Right hindlimb (tissue), 1 donor: ENCODE measurements at regions not wholly inside any gene's neighbourhood (a gene's known extent, or its start where the extent isn't known, plus 50 kb on each side); places are given as distances from the start of the nearest gene placed in this dataset.
A peak's percentile ranks its signal among the peaks of the same experiment; 100 is the strongest.
"Not testable (repeated sequence)": the region's sequence is repeated elsewhere in the genome, so short reads cannot be mapped to it uniquely, and the experiment has no call there.

Experiments
- DNase-seq: peaks from one replicate; pipeline ENCODE4 v3.0.0-alpha.2; 2018

DNA sequence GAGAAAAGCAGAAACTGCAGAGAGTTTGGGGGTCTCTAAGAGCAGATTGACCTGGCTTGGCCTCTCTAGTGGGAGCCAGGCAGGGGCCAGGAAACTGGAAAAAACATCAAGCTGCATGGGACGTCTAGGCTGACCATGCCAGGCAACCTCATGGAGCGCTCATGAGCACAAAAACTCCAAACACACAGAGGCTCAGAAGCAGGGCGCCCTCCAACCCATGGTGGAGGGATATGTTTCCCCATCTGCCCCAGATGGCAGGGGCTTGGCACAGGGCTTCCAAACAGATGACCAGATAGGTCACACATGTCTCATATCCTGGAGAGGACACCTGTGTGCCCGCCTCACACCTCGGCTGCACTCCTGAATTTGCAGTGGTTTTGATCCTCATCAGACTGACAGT, 879.0 kb downstream of the UQCRFS1 start:
- DNase-seq: no peak

GRCh38 chr19:28332886-28333285, 880.1 kb downstream of the UQCRFS1 start:
- DNase-seq: no peak

- no peak for DNase-seq
These were observed 880.6 kb downstream of the UQCRFS1 start for GRCh38 chr19:28332351-28332750.

GRCh38 chr19:28331596-28331995, 881.4 kb downstream of the UQCRFS1 start:
- no peak for DNase-seq

GRCh38 chr19:28330831-28331230, 882.1 kb downstream of the UQCRFS1 start:
- DNase-seq: no peak

DNA sequence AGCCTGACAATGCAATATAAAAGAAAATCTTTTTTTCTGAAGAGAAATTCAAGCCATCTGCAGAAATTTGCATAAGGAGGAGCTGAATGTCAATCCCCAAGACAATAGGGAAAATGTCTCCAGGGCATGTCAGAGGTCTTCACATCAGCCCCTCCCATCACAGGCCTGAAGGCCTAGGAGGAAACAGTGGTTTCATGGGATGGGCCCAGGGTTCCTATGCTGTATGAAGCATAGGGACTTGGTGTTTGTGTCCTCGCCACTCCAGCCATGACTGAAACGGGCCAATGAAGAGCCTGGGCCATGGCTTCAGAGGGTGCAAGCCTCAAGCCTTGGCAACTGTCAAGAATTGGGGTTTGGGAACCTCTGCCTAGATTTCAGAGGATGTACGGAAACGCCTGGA, 883.5 kb downstream of the UQCRFS1 start:
- no peak for DNase-seq

GRCh38 chr19:28327905-28328304, 885.0 kb downstream of the UQCRFS1 start:
- no peak for DNase-seq

GRCh38 chr19:28326746-28327145, 886.2 kb downstream of the UQCRFS1 start:
- DNase-seq: no peak

DNA sequence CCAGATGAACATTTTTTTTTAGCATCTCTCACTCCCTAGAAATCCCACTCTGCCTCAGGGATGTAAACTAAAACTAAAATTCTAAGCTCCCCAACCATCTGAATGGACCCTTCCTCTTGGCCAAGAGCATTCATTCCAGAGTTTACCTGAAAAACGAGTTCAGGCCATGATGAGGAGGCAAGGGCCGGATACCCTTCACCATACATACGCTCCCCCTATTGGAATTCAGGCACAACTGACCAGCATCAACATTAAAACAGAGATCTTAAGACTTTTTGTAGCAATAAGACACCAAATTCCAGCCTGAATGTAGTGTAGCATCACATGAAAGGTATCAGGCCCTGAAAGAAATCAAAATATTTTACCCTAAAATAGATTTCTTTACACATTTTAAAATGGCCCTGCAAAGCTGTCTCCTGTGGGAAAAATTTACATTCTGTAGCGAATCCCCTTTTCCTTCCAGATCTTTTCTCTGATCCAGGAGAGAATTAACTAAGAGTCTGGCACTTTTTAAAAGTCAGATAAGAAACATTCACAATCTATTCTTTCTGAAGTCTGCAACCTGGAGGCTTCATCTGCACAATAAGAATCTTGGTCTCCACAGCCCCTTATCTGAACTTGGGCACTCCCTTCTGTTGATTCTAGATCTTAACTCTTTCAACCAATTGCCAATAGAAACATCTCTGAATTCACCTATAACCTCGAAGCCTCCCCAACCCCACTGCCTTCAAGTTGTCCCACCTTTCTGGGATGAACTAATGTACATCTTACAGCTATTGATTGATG, 888.5 kb downstream of the UQCRFS1 start:
- no peak for DNase-seq

GRCh38 chr19:28322945-28323344, 890.0 kb downstream of the UQCRFS1 start:
- no peak for DNase-seq

DNA sequence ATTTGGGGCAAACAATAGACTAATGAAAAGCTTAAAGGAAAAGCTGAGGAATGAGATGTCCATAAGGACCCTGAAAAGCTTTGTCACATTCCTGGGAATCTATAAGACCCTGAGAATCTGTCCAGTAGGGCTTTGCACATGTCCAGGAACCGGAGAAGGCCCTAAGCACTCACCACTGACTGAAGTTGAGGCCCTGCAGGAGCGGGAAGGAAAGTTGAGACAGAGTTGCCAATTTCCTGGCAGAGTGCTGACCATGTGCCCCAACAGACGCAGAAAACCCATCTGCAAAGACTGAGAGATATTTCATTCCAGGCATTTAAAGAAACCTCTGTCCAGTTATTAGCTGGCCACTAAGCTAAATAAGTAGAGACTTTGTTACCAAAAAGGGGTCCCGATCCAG, 890.5 kb downstream of the UQCRFS1 start:
- DNase-seq: no peak

DNA sequence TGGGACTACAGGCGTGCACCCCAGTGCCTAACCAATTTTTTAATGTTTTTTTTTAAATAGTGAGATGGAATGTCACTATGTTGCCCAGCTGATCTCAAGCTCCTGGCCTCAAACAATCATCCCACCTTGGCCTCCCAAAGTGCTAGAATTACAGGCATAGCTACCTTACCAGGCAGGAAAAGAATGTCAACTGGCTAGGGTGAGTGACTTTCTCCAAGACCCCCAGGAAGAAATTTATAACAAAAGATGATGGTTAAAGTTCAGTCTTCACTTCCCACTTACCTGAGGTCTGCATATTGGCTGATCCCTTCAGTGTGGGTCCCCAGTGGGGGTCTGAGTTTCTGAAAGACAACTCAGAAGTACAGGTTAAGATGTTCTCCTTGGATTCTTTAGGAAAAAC, 893.0 kb downstream of the UQCRFS1 start:
- no peak for DNase-seq

- DNase-seq: no peak
These were observed 893.7 kb downstream of the UQCRFS1 start for GRCh38 chr19:28319227-28319626.

DNA sequence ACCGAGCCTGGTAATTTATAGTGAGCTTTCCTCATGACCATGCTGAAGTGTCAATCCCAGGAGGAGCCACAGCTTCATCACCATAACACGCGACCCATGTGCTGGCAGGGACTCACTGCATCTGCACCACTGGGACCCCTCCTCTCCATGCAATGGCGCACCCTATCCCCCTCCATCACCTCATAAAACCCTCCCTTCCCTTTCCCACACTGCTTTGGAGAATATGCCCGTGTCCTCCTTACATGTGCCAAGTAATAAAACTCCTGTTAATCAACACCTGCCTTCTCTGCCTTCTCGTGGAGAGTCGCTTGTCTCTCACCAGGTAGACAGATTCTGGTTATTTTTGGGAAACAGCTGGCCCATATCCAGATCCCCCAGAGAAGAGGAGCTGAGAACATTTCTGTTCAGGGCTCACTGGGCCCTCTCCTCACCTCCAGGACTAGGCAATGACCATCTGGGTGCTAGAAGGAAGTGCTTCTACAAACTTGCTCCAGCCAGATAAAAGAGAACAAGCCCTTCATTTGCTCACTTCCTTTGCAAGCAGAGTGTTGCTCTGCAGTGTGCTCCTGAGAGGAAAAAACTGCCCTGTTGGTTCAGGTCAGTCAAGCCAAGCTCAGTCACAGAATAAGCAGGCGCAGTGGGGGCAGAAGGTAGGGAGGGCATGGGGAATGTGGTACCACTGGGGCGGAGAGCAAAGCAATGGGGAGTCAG, 894.3 kb downstream of the UQCRFS1 start:
- DNase-seq: no peak

DNA sequence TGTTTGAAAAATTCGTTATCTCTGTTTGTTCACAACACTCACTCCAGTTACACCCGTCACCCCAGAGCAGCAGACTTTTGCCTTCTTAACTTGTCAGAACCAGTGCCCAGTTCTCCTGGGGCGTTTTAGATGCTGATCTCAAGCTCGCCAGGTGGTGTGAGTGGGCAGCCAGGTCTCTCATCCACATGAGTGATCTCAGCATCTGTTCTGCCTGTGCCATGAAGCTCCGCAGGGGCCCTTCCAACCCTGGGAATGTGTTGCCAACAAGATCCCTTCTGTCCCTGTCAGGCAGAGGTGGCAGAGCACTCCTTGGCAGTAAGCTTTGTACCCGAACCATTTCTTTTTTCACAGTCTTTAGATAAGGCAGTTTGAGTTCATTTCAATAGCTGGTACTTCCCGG, 896.5 kb downstream of the UQCRFS1 start:
- no peak for DNase-seq

DNA sequence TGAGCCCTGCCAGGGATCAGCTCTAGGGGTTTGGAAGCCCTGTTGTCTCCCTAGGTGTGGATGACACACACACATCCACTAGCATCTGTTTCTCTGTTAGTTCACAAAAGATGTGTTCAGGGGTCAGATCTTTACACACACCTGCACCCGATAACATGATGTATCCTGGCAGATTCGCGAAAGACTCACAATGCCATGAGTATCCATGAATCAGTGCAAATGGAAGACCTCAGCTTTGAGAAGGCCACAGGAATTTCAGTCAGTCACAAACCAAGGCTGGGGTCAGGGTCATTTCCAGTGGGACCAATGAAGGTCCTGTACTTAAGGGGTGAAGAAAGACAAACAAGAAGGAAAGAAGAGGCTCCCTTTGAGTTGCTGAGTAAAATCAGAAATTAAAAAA, 898.2 kb downstream of the UQCRFS1 start:
- DNase-seq: no peak

- no peak for DNase-seq
These were observed 898.7 kb downstream of the UQCRFS1 start for GRCh38 chr19:28314287-28314686.

- DNase-seq: no peak
These were observed 899.3 kb downstream of the UQCRFS1 start for GRCh38 chr19:28313633-28314032.

- no peak for DNase-seq
These were observed 900.7 kb downstream of the UQCRFS1 start for GRCh38 chr19:28312269-28312668.

DNA sequence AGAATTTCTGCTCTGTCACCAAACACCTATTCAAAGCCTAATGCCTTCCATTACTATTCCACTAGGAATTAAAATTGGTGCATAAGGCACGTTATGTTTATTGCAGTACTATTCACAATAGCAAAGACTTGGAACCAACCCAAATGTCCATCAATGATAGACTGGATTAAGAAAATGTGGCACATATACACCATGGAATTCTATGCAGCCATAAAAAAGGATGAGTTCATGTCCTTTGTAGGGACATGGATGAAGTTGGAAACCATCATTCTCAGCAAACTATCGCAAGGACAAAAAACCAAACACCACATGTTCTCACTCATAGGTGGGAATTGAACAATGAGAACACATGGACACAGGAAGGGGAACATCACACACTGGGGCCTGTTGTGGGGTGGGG, 902.1 kb downstream of the UQCRFS1 start:
- not testable (repeated sequence) for DNase-seq

GRCh38 chr19:28309070-28309469, 903.9 kb downstream of the UQCRFS1 start:
- DNase-seq: peak; percentile 35

- no peak for DNase-seq
These were observed 905.0 kb downstream of the UQCRFS1 start for GRCh38 chr19:28307963-28308362.

- no peak for DNase-seq
These were observed 905.5 kb downstream of the UQCRFS1 start for GRCh38 chr19:28307487-28307886.

DNA sequence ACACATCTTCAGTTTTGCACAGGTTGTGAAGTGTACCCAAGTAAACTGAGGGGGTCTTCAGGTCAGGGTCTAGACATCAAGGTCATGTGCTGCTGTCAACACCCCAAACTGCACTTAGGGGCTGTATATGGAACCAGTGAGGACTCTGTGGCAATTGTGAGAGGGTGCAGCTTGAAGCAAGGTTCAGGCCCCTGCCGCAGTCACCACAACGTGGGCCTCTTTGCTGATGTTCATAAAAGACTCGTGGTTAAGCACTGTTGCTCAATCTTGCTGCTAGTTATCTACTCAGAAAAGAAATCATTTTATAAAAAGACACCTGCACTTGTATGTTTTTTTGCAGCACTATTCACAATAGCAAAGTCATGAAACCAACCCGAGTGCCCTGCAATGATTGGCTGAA, 907.4 kb downstream of the UQCRFS1 start:
- DNase-seq: no peak

GRCh38 chr19:28303502-28303901, 909.4 kb downstream of the UQCRFS1 start:
- no peak for DNase-seq
